Left renal cortex interstitium (tissue), 4 donors: ENCODE measurements at regions not wholly inside any gene's neighbourhood (a gene's known extent, or its start where the extent isn't known, plus 50 kb on each side); places are given as distances from the start of the nearest gene placed in this dataset.
"Not testable (repeated sequence)": the region's sequence is repeated elsewhere in the genome, so short reads cannot be mapped to it uniquely, and the experiment has no call there.

Experiments
- DNase-seq, 4 donors: peaks; one replicate each; pipeline ENCODE4 v3.0.0-alpha.2; 2013; ENCODE audit warnings: low read depth in 4 of 4, low spot score in 2 of 4, missing footprints in 1 of 4

- DNase-seq, result not testable (repeated sequence)
Observed at GRCh38 chr16:29330623-29331022, 75.9 kb downstream of the NPIPB11 start.

DNA sequence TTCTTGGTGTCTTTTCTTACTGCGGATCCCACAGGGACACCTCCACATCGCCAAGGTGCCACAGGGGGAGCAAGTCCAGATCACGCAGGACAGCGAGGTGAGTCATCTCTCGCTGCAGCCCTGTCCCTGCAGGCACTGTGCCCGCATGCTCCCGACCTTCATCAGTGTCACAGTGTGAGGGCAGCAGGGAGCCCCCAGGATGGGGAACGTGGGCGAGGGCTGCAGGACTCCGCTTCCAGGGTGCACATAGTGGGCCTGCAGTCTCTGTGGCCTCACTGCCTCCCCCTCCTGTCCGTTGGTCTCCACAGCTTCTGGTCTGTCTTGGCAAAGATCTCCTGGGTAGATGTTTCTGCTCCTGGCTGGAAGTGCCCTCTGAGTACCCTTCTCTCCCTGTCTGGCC is 78.0 kb downstream of the NPIPB11 start:
- DNase-seq, result not testable (repeated sequence)

DNA sequence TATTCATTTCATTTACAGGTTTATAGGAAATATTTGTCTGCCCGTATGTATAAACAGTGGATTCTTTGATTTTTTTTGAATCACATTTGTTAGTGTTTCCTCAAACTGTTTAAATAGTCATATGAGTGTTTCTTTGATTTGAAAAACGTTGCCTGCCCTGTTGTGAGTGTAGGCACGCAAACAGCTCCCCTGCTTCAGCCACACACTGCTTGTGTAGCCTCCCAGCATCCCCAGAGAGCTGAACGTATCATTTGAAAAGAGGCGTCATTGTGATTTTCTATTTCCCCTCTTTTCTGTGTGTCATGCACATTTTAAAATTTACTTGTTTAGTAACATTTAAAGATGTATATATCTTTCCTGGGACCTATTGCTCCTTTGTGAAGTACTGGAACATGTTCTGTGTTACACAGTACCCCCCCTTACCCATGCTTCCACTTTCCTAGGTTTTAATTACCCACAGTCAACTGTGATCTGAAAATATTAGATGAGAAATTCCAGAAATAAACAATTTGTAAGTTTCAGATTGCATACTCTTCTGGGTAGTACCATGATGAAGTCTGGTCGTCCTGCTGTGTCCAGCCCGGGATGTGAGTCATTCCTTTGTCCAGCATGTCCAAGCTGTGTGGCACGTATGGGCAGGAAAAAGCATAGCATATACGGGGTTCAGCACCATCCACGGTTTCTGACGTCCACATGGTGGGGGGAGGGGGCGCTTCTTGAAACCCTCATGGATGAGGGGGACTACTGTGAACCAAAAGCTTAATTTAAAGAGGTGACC is 78.7 kb downstream of the NPIPB11 start:
- not testable (repeated sequence) for DNase-seq

- DNase-seq, result not testable (repeated sequence)
Observed at GRCh38 chr16:29326164-29327125, 80.1 kb downstream of the NPIPB11 start.

GRCh38 chr16:29323725-29324124 is 82.8 kb downstream of the NPIPB11 start:
- DNase-seq, result not testable (repeated sequence)

DNA sequence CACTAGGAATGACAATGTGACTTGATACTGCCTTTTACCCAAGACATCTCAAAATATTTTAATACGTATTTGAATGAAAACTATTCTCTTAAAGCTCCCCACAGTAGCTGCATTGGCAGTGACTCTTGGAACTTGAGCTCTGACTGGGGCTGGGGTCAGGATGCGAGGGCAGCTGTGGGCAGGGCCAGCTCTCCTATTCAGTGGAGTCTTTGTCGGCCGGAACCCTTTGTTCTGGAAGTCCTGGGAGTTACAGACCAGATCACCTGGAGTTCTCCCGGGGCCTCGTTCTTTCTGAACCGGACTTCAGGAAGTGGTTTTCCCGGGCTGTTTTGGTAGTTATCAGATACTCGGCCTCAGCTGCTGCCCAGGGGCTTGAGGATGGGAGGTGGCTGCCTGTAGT is 84.9 kb downstream of the NPIPB11 start:
- no peak for DNase-seq

- no peak for DNase-seq
Observed at GRCh38 chr16:29321000-29321393, 85.5 kb downstream of the NPIPB11 start.

- no peak for DNase-seq
Observed at GRCh38 chr16:29320274-29320999, 86.1 kb downstream of the NPIPB11 start.

GRCh38 chr16:29319726-29320125 is 86.8 kb downstream of the NPIPB11 start:
- no peak for DNase-seq

DNA sequence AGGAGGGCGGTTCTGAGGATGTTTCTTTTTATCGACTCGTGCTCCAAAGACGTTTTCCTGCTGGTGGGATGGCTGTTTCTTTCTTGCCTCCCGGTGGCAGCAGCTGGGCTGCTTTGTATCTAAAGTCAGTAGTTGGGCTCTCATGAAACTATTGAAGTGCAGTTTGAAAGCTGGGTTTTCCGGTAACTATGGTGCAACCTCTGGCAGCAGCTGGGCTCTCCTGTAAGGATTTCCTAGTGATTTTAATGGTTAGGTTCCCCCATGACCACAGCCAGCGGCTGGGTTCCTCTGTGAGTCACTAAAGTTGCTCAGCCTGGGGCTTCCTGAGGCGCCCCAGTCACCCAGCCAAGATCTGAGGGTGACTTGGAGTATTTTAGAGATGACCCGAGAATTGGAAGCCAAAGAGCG is 87.9 kb downstream of the NPIPB11 start:
- not testable (repeated sequence) for DNase-seq

DNA sequence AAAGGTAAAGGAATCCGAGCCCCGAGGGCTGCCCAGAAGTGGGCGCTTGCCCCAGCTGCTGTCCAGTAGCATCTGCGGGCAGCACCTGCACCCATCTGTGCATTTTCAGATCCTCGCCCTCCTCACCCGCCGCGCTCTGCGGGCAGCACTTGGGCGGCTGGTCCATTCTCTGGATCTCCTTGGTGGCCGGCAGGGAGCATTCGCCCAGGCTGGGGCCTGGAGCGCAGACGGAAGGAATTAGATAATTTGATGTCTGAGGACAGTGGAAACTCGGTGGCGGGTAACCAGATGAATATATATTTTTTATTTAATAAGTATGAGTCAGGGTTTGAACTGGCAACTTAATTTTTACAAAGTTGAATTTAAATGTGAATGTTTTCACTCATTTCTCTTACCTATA is 88.5 kb downstream of the NPIPB11 start:
- no peak for DNase-seq

GRCh38 chr16:29317269-29317668 is 89.2 kb downstream of the NPIPB11 start:
- DNase-seq, result no peak

- no peak for DNase-seq
Observed at GRCh38 chr16:29316761-29317183, 89.7 kb downstream of the NPIPB11 start.

- DNase-seq, result no peak
Observed at GRCh38 chr16:29315916-29316517, 90.5 kb downstream of the NPIPB11 start.

GRCh38 chr16:29315046-29315445 is 91.5 kb downstream of the NPIPB11 start:
- no peak for DNase-seq

- DNase-seq, result no peak
Observed at GRCh38 chr16:29314292-29314934, 92.1 kb downstream of the NPIPB11 start.

- no peak for DNase-seq
Observed at GRCh38 chr16:29313559-29314048, 92.9 kb downstream of the NPIPB11 start.

DNA sequence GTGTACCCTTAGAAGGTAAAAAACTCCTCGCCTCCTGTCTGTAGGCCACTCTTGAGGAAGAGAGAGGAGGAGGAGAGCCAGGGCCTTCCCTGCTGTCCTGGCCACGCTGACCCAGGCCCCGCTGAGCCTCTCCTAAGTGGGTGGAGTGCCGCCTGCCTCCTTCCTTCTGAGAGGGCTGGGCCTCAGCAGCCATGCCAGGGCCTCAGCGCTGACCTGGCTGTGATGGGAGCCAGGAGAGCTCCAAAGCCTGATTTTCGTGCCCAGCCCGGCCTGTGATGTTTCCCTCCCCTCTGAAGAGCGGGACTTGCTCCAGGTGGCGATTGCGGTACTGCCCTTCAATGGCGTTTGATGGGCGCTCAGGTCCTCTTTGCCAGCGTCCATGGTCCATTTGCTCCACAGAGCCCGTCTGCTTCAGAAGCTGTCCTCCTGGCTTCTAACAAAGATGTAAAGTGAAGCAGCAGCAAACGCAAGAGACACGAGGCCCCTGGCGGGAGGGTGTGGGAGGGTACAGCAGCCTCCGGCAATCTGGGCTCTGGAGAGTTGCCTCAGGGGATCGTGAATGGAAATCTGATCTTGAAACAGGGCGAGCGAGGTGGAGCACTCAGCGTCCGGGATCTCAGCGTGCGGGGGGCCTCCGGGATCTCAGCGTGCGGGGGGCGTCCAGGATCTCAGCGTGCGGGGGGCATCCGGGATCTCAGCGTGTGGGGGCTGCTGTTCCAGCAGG is 93.5 kb downstream of the NPIPB11 start:
- no peak for DNase-seq

GRCh38 chr16:29312345-29312675 is 94.2 kb downstream of the NPIPB11 start:
- not testable (repeated sequence) for DNase-seq
